ENCODE measurements at regions not wholly inside any gene's neighbourhood (a gene's known extent, or its start where the extent isn't known, plus 50 kb on each side); places are given as distances from the start of the nearest gene placed in this dataset.

DNA sequence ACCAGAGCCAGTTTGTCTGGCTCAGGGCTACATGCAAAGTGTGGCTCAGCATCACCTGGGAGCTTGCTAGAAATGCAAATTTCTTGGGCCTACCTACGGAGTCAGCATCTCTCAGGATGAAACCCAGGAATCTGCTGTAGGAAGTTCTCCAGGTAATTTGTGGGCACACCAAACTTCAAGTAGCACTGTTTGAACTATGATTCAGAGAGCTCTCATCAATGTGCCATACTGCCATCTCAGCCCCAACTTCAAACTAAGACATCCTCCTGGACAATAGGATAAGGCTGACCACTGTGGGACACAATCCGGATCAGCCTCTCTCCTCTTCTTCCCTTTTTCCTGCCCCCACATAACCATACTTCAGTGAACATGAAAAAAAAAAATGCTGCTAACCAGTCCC lies 374.5 kb downstream of the METTL15 start:
- H3K36me3 ChIP-seq (ENCODE audit: control insufficient read depth, insufficient read depth, low read length) = no peaks in the 10 kb centered on the region
- no peak overlapping the region for H3K4me3 ChIP-seq (ENCODE audit: low read depth, low read length)
- no peaks in the 10 kb centered on the region for H3K4me1 ChIP-seq (ENCODE audit: control insufficient read depth, insufficient read depth, low read length)
- H3K9me3 ChIP-seq (ENCODE audit: control insufficient read depth, insufficient read depth, low read length) = no peaks in the 10 kb centered on the region
- H3K27me3 ChIP-seq (ENCODE audit: control insufficient read depth, insufficient read depth, low read length) = no peaks in the 10 kb centered on the region
- no peak overlapping the region for H3K9ac ChIP-seq (ENCODE audit: low read depth, low read length)

DNA sequence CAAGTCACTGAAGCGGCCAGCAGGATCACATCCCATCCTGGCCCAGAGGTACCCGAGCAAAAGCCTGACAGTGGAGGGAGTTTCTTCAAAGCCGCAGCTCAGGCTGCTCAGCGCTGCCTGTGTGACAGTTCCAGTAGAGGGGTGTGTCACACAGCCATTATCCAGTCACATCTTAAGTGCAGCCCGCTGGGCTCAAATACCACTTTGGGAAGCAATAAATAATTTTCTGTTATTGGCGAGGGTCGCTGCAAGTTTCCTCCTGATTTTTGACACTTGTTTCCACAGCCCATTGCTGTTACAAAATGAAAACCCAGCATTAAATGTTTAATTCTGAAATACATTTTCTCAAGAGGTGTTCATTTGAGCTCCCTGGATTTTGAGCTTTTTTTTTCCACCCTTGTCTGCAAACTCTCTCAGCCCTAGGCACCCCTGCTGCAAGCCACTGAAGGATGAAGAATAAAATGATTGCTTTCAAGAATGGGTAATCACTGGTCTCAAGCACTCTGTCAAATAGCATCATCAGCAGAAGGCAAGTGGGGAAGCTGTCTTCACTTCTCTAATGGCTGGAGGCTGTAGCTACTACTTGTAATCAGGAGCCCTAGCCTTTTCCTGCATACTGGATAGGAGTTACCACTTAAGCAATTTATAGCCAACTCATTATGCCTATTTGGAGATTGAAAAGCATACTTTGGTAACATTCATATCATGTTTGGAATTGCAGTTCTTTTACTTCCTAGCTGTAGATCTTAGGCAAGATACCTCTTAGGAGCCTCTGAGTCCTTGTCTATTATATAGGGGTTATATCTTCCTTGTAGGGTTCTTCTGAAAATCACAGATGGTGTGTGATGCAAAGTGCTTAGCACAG lies 373.7 kb downstream of the METTL15 start:
- Histone ChIP-seq H3K4me3 (ENCODE audit: low read depth, low read length) (no peak overlapping the region), H3K4me1 (ENCODE audit: control insufficient read depth, insufficient read depth, low read length) (no peaks in the 10 kb centered on the region), H3K27me3 (ENCODE audit: control insufficient read depth, insufficient read depth, low read length) (no peaks in the 10 kb centered on the region), H3K9me3 (ENCODE audit: control insufficient read depth, insufficient read depth, low read length) (no peaks in the 10 kb centered on the region), H3K36me3 (ENCODE audit: control insufficient read depth, insufficient read depth, low read length) (no peaks in the 10 kb centered on the region), H3K9ac (ENCODE audit: low read depth, low read length) (no peak overlapping the region)

DNA sequence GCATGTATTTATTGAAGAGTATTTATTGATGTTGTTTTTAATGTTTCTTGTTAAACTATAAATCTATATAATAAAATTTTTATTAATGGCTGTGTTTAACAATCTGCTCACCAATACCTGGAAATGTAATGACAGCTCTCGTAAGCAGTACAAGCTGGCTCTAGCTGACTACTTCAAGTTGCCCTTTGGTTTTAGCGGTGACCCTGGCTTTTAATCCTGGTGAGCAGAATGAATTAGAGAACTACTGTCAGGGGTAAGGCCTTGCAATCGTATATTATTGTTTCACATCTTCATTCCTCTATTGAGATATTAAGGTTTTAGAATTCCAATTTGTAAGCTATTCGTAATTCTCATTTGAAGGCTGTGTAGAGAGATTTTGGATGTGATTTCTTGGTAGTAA lies 372.2 kb downstream of the METTL15 start:
- no peaks in the 10 kb centered on the region for H3K9me3 ChIP-seq (ENCODE audit: control insufficient read depth, insufficient read depth, low read length)
- no peak overlapping the region for H3K4me3 ChIP-seq (ENCODE audit: low read depth, low read length)
- no peak overlapping the region for H3K9ac ChIP-seq (ENCODE audit: low read depth, low read length)
- H3K4me1 ChIP-seq (ENCODE audit: control insufficient read depth, insufficient read depth, low read length) = no peaks in the 10 kb centered on the region
- no peaks in the 10 kb centered on the region for H3K27me3 ChIP-seq (ENCODE audit: control insufficient read depth, insufficient read depth, low read length)
- H3K36me3 ChIP-seq (ENCODE audit: control insufficient read depth, insufficient read depth, low read length) = no peaks in the 10 kb centered on the region

DNA sequence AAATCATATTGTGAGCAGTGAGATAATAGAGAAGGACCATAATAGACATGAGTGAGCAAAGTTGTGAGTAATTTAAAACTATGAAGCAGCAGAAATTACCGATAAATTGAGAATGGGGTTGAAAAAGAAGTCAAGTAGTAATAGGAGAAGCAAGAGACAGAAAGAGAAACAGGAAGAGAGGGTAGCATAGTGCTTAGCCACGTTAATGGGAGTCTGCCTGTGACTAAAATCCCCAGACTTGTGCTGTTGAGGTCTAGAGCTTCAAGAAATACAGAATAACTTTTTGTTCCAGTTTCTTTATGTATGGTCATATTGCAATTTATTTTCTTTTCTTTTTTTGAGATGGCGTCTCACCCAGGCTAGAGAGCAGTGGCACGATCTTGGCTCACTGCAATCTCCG lies 368.7 kb downstream of the METTL15 start:
- no peaks in the 10 kb centered on the region for H3K4me1 ChIP-seq (ENCODE audit: control insufficient read depth, insufficient read depth, low read length)
- H3K9me3 ChIP-seq (ENCODE audit: control insufficient read depth, insufficient read depth, low read length) = no peaks in the 10 kb centered on the region
- no peaks in the 10 kb centered on the region for H3K36me3 ChIP-seq (ENCODE audit: control insufficient read depth, insufficient read depth, low read length)
- H3K27me3 ChIP-seq (ENCODE audit: control insufficient read depth, insufficient read depth, low read length) = no peaks in the 10 kb centered on the region
- no peak overlapping the region for H3K9ac ChIP-seq (ENCODE audit: low read depth, low read length)
- no peak overlapping the region for H3K4me3 ChIP-seq (ENCODE audit: low read depth, low read length)

DNA sequence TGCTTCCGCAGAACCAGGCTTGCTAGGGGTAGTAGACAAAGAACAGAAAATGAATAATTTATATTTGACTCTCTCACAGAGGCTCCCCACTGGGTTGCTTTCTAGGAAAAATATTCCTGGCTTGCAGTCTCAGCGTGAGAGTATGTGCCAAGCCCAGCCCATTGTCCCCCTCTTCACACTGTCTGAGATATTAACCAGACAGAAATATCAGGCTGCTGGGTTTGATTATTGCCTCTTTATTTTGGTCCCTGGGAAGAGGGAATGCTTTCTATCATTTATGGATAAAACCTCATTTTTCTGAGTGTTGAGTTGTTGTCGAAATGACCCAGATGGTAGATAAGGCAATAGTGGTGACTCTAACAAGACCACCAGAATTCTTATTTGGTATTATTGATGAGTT lies 367.9 kb downstream of the METTL15 start:
- no peak overlapping the region for H3K4me3 ChIP-seq (ENCODE audit: low read depth, low read length)
- no peaks in the 10 kb centered on the region for H3K4me1 ChIP-seq (ENCODE audit: control insufficient read depth, insufficient read depth, low read length)
- H3K9me3 ChIP-seq (ENCODE audit: control insufficient read depth, insufficient read depth, low read length) = no peaks in the 10 kb centered on the region
- no peak overlapping the region for H3K9ac ChIP-seq (ENCODE audit: low read depth, low read length)
- no peaks in the 10 kb centered on the region for H3K27me3 ChIP-seq (ENCODE audit: control insufficient read depth, insufficient read depth, low read length)
- no peaks in the 10 kb centered on the region for H3K36me3 ChIP-seq (ENCODE audit: control insufficient read depth, insufficient read depth, low read length)

DNA sequence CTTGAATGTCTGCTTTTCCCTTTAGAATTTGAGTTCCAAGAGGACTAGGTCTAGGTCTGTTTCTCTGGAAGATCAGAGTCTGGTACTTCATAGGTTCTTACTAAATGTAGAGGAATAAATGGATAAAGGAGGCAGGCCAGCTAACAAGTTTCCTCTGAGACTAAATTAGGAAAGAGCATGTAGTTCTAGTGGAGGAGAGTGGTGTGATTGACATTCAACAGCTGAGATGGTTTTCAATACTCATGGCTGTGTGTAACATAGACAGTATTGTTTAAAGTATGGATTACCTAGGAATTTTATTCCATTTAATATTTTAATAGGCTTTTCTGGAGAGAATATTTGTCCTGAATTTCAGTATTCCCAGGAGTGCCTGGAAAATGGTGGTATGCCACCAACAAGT lies 364.7 kb downstream of the METTL15 start:
- Histone ChIP-seq H3K9me3 (ENCODE audit: control insufficient read depth, insufficient read depth, low read length) (no peaks in the 10 kb centered on the region), H3K36me3 (ENCODE audit: control insufficient read depth, insufficient read depth, low read length) (no peaks in the 10 kb centered on the region), H3K4me3 (ENCODE audit: low read depth, low read length) (no peak overlapping the region), H3K9ac (ENCODE audit: low read depth, low read length) (no peak overlapping the region), H3K27me3 (ENCODE audit: control insufficient read depth, insufficient read depth, low read length) (no peaks in the 10 kb centered on the region), H3K4me1 (ENCODE audit: control insufficient read depth, insufficient read depth, low read length) (no peaks in the 10 kb centered on the region)

DNA sequence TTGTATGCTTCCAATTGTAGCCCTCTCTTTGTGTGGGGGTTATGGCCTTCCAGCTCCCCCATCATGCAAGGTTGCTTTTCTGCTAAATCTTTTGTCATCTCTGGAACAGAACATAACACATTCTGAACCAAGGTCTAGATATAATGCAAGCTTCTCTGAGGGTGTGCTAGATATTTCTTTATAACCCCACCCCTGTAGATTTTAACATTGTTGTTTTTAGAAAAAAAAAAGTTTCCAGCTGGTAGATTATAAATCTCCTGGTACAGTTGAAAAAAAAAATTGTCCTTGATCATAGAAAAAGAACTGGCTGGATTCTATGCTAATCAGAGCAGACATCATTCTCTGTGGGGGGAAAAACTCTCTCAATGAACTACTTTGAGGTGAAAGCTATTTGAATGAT lies 363.3 kb downstream of the METTL15 start:
- Histone ChIP-seq H3K9me3 (ENCODE audit: control insufficient read depth, insufficient read depth, low read length) (no peaks in the 10 kb centered on the region), H3K27me3 (ENCODE audit: control insufficient read depth, insufficient read depth, low read length) (no peaks in the 10 kb centered on the region), H3K9ac (ENCODE audit: low read depth, low read length) (no peak overlapping the region), H3K4me1 (ENCODE audit: control insufficient read depth, insufficient read depth, low read length) (no peaks in the 10 kb centered on the region), H3K36me3 (ENCODE audit: control insufficient read depth, insufficient read depth, low read length) (no peaks in the 10 kb centered on the region), H3K4me3 (ENCODE audit: low read depth, low read length) (no peak overlapping the region)

DNA sequence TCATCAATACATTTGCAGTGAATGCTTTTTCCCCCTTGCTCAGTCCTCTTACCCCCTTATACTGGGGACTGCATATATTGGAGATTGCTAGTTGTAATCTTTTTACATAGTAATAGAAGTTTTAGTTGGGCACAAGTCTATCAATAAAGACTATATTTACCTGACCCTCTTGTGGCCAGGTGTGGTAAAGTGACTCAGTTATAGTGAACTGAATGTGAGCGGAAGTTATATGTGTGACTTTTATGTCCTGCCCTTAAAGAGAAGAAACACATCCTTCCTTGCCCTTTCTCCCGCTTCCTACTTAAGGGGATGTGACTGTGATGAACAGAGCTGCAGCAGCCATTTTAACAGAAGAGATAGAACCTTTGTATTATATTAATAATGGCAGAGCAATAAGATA lies 362.0 kb downstream of the METTL15 start:
- no peaks in the 10 kb centered on the region for H3K4me1 ChIP-seq (ENCODE audit: control insufficient read depth, insufficient read depth, low read length)
- H3K9ac ChIP-seq (ENCODE audit: low read depth, low read length) = no peak overlapping the region
- H3K36me3 ChIP-seq (ENCODE audit: control insufficient read depth, insufficient read depth, low read length) = no peaks in the 10 kb centered on the region
- H3K9me3 ChIP-seq (ENCODE audit: control insufficient read depth, insufficient read depth, low read length) = no peaks in the 10 kb centered on the region
- no peak overlapping the region for H3K4me3 ChIP-seq (ENCODE audit: low read depth, low read length)
- no peaks in the 10 kb centered on the region for H3K27me3 ChIP-seq (ENCODE audit: control insufficient read depth, insufficient read depth, low read length)

DNA sequence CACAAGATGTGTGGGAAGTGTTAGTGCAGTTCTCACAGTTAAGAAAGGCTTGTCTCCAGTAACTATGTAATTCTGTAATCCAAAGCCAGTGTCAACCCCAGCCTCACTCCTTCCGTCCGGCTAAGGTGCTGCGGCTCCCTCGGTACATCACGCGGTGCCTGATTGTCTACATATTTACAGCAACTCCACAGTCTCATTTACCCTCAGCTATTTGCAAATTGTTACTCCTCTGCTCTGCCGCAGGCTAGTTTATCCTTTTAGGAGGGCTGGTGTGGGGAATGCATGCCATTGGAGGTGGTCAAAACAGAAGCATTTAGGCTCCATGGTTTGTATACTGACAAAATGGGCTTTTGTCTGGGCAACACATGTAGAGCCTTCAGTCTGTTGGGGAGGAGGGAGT lies 358.3 kb downstream of the METTL15 start:
- no peaks in the 10 kb centered on the region for H3K4me1 ChIP-seq (ENCODE audit: control insufficient read depth, insufficient read depth, low read length)
- H3K4me3 ChIP-seq (ENCODE audit: low read depth, low read length) = no peak overlapping the region
- no peaks in the 10 kb centered on the region for H3K9me3 ChIP-seq (ENCODE audit: control insufficient read depth, insufficient read depth, low read length)
- no peak overlapping the region for H3K9ac ChIP-seq (ENCODE audit: low read depth, low read length)
- H3K27me3 ChIP-seq (ENCODE audit: control insufficient read depth, insufficient read depth, low read length) = no peaks in the 10 kb centered on the region
- H3K36me3 ChIP-seq (ENCODE audit: control insufficient read depth, insufficient read depth, low read length) = no peaks in the 10 kb centered on the region

DNA sequence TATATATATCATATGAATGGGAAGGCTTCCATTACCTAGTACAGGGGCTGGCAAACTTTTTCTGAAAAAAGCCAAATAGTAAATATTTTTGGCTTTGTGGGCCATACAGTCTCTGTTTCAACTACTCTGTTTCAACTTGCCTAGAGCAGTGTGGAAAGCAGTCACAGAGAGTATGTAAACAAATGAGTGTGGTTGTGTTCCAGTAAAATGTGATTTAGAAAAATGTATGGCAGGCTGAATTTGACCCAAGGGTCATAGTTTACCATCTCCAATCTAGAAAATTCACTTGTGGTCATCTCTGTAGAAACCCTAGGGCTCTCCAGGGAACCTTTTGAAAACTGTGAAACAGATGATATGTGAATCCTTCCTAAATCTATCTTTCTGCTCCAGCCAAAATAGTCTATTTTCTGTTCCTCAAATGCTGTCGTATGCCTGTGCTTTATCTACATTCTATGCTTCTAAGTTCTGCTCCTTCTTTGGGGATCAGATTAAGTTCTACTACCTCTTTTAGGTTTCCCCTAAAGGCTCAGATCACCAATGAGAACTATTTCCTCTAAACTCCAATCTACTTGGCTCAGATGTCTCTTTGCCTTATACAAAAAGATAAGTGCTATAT lies 356.2 kb downstream of the METTL15 start:
- Histone ChIP-seq H3K36me3 (ENCODE audit: control insufficient read depth, insufficient read depth, low read length) (no peaks in the 10 kb centered on the region), H3K27me3 (ENCODE audit: control insufficient read depth, insufficient read depth, low read length) (no peaks in the 10 kb centered on the region), H3K9ac (ENCODE audit: low read depth, low read length) (no peak overlapping the region), H3K4me1 (ENCODE audit: control insufficient read depth, insufficient read depth, low read length) (no peaks in the 10 kb centered on the region), H3K4me3 (ENCODE audit: low read depth, low read length) (no peak overlapping the region), H3K9me3 (ENCODE audit: control insufficient read depth, insufficient read depth, low read length) (no peaks in the 10 kb centered on the region)

DNA sequence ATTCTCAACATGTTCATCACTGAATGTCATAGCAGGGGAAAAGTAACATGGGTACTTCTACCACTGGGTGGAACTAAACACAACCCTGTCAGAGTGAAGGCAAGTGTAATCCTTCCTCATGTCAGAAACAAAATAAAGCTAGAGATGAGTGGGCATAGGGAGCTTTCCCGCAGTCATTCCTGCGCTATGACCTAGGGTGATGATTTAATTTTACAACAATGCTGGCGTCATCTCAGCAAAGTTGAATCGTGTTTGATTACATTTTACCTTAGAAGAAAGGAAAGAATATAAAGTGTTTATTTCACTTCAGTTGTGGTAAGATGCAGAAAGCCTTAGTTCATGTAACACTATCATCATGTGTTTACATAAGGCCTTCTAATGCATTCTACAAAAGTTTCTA lies 355.6 kb downstream of the METTL15 start:
- Histone ChIP-seq H3K4me3 (ENCODE audit: low read depth, low read length) (no peak overlapping the region), H3K36me3 (ENCODE audit: control insufficient read depth, insufficient read depth, low read length) (no peaks in the 10 kb centered on the region), H3K4me1 (ENCODE audit: control insufficient read depth, insufficient read depth, low read length) (no peaks in the 10 kb centered on the region), H3K27me3 (ENCODE audit: control insufficient read depth, insufficient read depth, low read length) (no peaks in the 10 kb centered on the region), H3K9me3 (ENCODE audit: control insufficient read depth, insufficient read depth, low read length) (no peaks in the 10 kb centered on the region), H3K9ac (ENCODE audit: low read depth, low read length) (no peak overlapping the region)

DNA sequence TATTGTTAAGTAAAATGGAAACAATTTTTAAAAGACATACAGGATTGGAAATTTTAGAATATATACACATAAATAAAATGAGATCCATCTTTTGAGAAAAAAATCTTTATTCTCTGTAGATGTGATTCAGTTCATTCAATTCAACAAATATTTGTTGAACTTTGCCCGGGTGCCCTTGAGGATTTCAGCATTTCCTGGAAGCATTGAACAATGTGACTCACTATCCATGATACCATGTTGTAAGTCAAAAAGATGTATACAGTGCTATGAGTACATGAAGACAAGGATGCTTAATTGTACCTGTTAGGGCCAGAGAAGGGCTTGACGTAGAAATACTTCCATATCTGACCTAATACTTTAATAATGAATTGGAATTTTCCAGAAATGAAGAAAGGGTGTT lies 353.7 kb downstream of the METTL15 start:
- Histone ChIP-seq H3K4me3 (ENCODE audit: low read depth, low read length) (no peak overlapping the region), H3K27me3 (ENCODE audit: control insufficient read depth, insufficient read depth, low read length) (no peaks in the 10 kb centered on the region), H3K9ac (ENCODE audit: low read depth, low read length) (no peak overlapping the region), H3K4me1 (ENCODE audit: control insufficient read depth, insufficient read depth, low read length) (no peaks in the 10 kb centered on the region), H3K36me3 (ENCODE audit: control insufficient read depth, insufficient read depth, low read length) (no peaks in the 10 kb centered on the region), H3K9me3 (ENCODE audit: control insufficient read depth, insufficient read depth, low read length) (no peaks in the 10 kb centered on the region)

Data from iPS-15b (cell line).